SK-N-SH treated with all-trans-retinoic acid at 6 μM for 48 hours (cell line): ENCODE measurements at regions not wholly inside any gene's neighbourhood (a gene's known extent, or its start where the extent isn't known, plus 50 kb on each side); places are given as distances from the start of the nearest gene placed in this dataset.
A peak's percentile ranks its signal among the peaks of the same experiment; 100 is the strongest.

Experiments used
- ATAC-seq: fragments of 200-7000 bp; cut with Tn5 transposase; 3 replicates; pipeline ENCODE4 v1.9.1; 2020; ENCODE audit warnings: mild to moderate bottlenecking, moderate library complexity
- BACH2 ChIP-seq: fragments of 250-450 bp; sonication (Bioruptor Pico); IDR thresholded peaks from 2 replicates; pipeline ENCODE4 v1.9.0; 2021; ENCODE audit warnings: mild to moderate bottlenecking, borderline replicate concordance
- CSDC2 ChIP-seq: fragments of 250-450 bp; sonication (Bioruptor Pico); IDR thresholded peaks from 2 replicates; pipeline ENCODE4 v1.5.0; 2020; ENCODE audit warnings: mild to moderate bottlenecking, moderate library complexity
- CSRNP3 ChIP-seq: fragments of 250-450 bp; sonication (Bioruptor Pico); IDR thresholded peaks from 2 replicates; pipeline ENCODE4 v1.5.1; 2021; ENCODE audit warnings: mild to moderate bottlenecking, moderate library complexity
- GLIS3 ChIP-seq: fragments of 250-450 bp; sonication (Bioruptor Pico); IDR thresholded peaks from 2 replicates; pipeline ENCODE4 v1.5.0; 2020; ENCODE audit warnings: mild to moderate bottlenecking, moderate library complexity
- ISL1 ChIP-seq: fragments of 250-450 bp; sonication (Bioruptor Pico); IDR thresholded peaks from 2 replicates; pipeline ENCODE4 v2.1.2; 2022; ENCODE audit warnings: mild to moderate bottlenecking, moderate library complexity
- OSR1 ChIP-seq: fragments of 250-450 bp; sonication (Bioruptor Pico); IDR thresholded peaks from 2 replicates; pipeline ENCODE4 v1.8.0; 2022; ENCODE audit warnings: moderate library complexity, mild to moderate bottlenecking, inconsistent platforms
- PATZ1 ChIP-seq: fragments of 250-450 bp; sonication (Bioruptor Pico); IDR thresholded peaks from 2 replicates; pipeline ENCODE4 v1.8.0; 2020; ENCODE audit warnings: mild to moderate bottlenecking, moderate library complexity, borderline replicate concordance
- SNAI2 ChIP-seq: fragments of 250-450 bp; sonication (Bioruptor Pico); IDR thresholded peaks from 2 replicates; pipeline ENCODE4 v1.5.0; 2020; ENCODE audit warnings: mild to moderate bottlenecking, moderate library complexity
- TCF4 ChIP-seq: fragments of 250-450 bp; sonication (Bioruptor Pico); IDR thresholded peaks from 2 replicates; pipeline ENCODE4 v1.8.0; 2021; ENCODE audit warnings: mild to moderate bottlenecking, moderate library complexity, borderline replicate concordance
- TOX ChIP-seq: fragments of 250-450 bp; sonication (Bioruptor Pico); IDR thresholded peaks from 2 replicates; pipeline ENCODE4 v1.8.0; 2021; ENCODE audit warnings: mild to moderate bottlenecking, moderate library complexity, borderline replicate concordance
- ZFP30 ChIP-seq: fragments of 450-650 bp; formaldehyde crosslinking; IDR thresholded peaks from 2 replicates; pipeline ENCODE4 v1.5.0; 2022; ENCODE audit warnings: mild to moderate bottlenecking, moderate library complexity
- ZNF8 ChIP-seq: fragments of 450-650 bp; formaldehyde crosslinking; IDR thresholded peaks from 2 replicates; pipeline ENCODE4 v1.5.0; 2020; ENCODE audit warnings: mild to moderate bottlenecking, moderate library complexity
- TF ChIP-seq, protein P1 (sequence below): fragments of 250-450 bp; sonication (Bioruptor Pico); IDR thresholded peaks from 2 replicates; pipeline ENCODE4 v1.5.0; 2020; ENCODE audit warnings: mild to moderate bottlenecking, moderate library complexity
- TF ChIP-seq, protein P2 (sequence below): fragments of 250-450 bp; sonication (Bioruptor Pico); IDR thresholded peaks from 2 replicates; pipeline ENCODE4 v1.8.0; 2021; ENCODE audit warnings: low read depth, mild to moderate bottlenecking, moderate library complexity, borderline replicate concordance

GRCh38 chr12:42779186-42779859 is 189.8 kb upstream of the PRICKLE1 start:
- ATAC-seq, result no peak

DNA sequence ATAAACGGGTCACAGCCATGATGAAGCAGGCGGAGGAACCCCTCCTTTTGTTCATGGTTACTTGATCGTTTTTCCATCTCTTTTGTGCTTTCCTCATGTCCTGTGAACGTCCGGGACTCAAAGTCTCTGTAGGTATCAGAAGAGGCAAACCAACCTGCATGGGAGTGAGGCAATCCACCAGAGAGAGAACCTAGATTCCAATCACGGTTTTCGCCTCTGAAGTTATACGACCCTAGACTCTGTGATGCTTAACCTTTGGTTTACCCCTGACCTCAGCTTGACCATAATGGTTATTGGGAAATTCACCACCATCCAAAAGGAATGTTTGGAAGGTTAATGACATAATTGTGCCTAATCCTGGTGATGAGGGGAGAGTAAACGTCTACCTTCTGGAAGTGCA is 186.8 kb upstream of the PRICKLE1 start:
- ATAC-seq, result no peak

More at GRCh38 chr12:42779186-42779859, 189.8 kb upstream of the PRICKLE1 start:
- TF ChIP-seq ISL1, result peak; percentile 42; the same call in 1 of the 2 replicates
- no peak for TF ChIP-seq CSRNP3 (CRISPR knock-in tag)

GRCh38 chr12:42774238-42774637 is 184.7 kb upstream of the PRICKLE1 start:
- ATAC-seq, result no peak

More for the DNA sequence above, 186.8 kb upstream of the PRICKLE1 start:
- TF ChIP-seq ZFP30 (no peak), OSR1 (CRISPR knock-in tag) (no peak), BACH2 (CRISPR knock-in tag) (no peak), CSDC2 (CRISPR knock-in tag) (no peak), GLIS3 (CRISPR knock-in tag) (no peak), TOX (CRISPR knock-in tag) (no peak), TCF4 (CRISPR knock-in tag) (no peak), ZNF8 (CRISPR knock-in tag) (no peak), SNAI2 (CRISPR knock-in tag) (no peak)
- TF ChIP-seq, protein P1, sequence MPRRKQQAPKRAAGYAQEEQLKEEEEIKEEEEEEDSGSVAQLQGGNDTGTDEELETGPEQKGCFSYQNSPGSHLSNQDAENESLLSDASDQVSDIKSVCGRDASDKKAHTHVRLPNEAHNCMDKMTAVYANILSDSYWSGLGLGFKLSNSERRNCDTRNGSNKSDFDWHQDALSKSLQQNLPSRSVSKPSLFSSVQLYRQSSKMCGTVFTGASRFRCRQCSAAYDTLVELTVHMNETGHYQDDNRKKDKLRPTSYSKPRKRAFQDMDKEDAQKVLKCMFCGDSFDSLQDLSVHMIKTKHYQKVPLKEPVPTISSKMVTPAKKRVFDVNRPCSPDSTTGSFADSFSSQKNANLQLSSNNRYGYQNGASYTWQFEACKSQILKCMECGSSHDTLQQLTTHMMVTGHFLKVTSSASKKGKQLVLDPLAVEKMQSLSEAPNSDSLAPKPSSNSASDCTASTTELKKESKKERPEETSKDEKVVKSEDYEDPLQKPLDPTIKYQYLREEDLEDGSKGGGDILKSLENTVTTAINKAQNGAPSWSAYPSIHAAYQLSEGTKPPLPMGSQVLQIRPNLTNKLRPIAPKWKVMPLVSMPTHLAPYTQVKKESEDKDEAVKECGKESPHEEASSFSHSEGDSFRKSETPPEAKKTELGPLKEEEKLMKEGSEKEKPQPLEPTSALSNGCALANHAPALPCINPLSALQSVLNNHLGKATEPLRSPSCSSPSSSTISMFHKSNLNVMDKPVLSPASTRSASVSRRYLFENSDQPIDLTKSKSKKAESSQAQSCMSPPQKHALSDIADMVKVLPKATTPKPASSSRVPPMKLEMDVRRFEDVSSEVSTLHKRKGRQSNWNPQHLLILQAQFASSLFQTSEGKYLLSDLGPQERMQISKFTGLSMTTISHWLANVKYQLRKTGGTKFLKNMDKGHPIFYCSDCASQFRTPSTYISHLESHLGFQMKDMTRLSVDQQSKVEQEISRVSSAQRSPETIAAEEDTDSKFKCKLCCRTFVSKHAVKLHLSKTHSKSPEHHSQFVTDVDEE (CRISPR knock-in tag), result no peak
- TF ChIP-seq, protein P2, sequence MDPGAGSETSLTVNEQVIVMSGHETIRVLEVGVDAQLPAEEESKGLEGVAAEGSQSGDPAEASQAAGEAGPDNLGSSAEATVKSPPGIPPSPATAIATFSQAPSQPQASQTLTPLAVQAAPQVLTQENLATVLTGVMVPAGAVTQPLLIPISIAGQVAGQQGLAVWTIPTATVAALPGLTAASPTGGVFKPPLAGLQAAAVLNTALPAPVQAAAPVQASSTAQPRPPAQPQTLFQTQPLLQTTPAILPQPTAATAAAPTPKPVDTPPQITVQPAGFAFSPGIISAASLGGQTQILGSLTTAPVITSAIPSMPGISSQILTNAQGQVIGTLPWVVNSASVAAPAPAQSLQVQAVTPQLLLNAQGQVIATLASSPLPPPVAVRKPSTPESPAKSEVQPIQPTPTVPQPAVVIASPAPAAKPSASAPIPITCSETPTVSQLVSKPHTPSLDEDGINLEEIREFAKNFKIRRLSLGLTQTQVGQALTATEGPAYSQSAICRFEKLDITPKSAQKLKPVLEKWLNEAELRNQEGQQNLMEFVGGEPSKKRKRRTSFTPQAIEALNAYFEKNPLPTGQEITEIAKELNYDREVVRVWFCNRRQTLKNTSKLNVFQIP (CRISPR knock-in tag), result no peak
- TF ChIP-seq, all 23 proteins: peak for 0

More at GRCh38 chr12:42774238-42774637, 184.7 kb upstream of the PRICKLE1 start:
- no peak for TF ChIP-seq SNAI2 (CRISPR knock-in tag)
- no peak for TF ChIP-seq ZFP30
- no peak for TF ChIP-seq GLIS3 (CRISPR knock-in tag)
- no peak for TF ChIP-seq PATZ1 (CRISPR knock-in tag)
- TF ChIP-seq, protein P1 (CRISPR knock-in tag), result no peak
- TF ChIP-seq CSDC2 (CRISPR knock-in tag), result no peak
